K562 (cell line): ENCODE measurements at regions not wholly inside any gene's neighbourhood (a gene's known extent, or its start where the extent isn't known, plus 50 kb on each side); places are given as distances from the start of the nearest gene placed in this dataset.

Experiments
- ATAC-seq: fragments of 200-7000 bp; cut with Tn5 transposase; 3 replicates; pipeline ENCODE4 v1.9.1; 2020; ENCODE audit warnings: moderate library complexity
- BruUV-seq: library from RNA; stranded (reverse); fragments of 400-500 nt; replicated peaks from 2 replicates; lab custom pipeline; 2021; lab: Mats Ljungman, UMichigan
- CTCF ChIA-PET: fragments of 300-600 bp; formaldehyde crosslinking; extraction: SDS; loops from one replicate; lab custom pipeline; 2021; ENCODE audit warnings: low intra/inter-chr PET ratio; lab: Yijun Ruan, JAX
- POLR2A ChIA-PET: fragments of 300-600, 350-650 bp; sonication (Branson Sonifier 250); formaldehyde crosslinking; extraction: SDS; loops from one replicate; lab custom pipeline; 2021; ENCODE audit warnings: antibody characterized with exemption, inconsistent platforms; lab: Yijun Ruan, JAX
- DNase-seq, 4 experiments: peaks; one replicate each; pipeline versions ENCODE4 v3.0.0 to v3.0.0-alpha.2; 2011 to 2018; ENCODE audit warnings: low spot score in 3 of 4, mixed read lengths in 3 of 4; ENCODE audit errors: extremely low read depth in 1 of 4
- FAIRE-seq: peaks from 2 replicates; lab custom pipeline; 2011; peaks lifted over from hg19 to GRCh38; lab: Jason Lieb, UNC
- H2AFZ ChIP-seq: 2 replicates; pipeline ENCODE4 v1.6.0; 2011; ENCODE audit warnings: low read depth, low read length, control low read depth, inconsistent platforms
- H3K27ac ChIP-seq: fragments of 200-600 bp; 3 replicates; pipeline ENCODE4 v1.8.0; 2011; ENCODE audit warnings: low read depth, mild to moderate bottlenecking, control low read depth, inconsistent platforms, low read length, moderate library complexity, mixed read lengths; ENCODE audit errors: extremely low read depth
- H3K27me3 ChIP-seq, 2 experiments: fragments of 300-600 bp in 1 of 2; 2 replicates in 1 of 2; 3 replicates in 1 of 2; pipeline versions ENCODE4 v1.6.0 to v1.8.0; 2011; ENCODE audit warnings: inconsistent platforms in 2 of 2, low read length in 2 of 2, mild to moderate bottlenecking in 1 of 2, mixed read lengths in 1 of 2, moderate library complexity in 1 of 2; ENCODE audit not compliant: control insufficient read depth in 2 of 2, insufficient read depth in 2 of 2
- H3K36me3 ChIP-seq: fragments of 300-600 bp; 3 replicates; pipeline ENCODE4 v1.8.0; 2011; ENCODE audit warnings: mild to moderate bottlenecking, low read length, inconsistent platforms; ENCODE audit not compliant: control insufficient read depth, insufficient read depth
- H3K4me1 ChIP-seq, 2 experiments: fragments of 200-600 bp in 1 of 2; replicated peaks in 1 of 2; 2 replicates in 1 of 2; 3 replicates in 1 of 2; pipeline versions ENCODE4 v1.5.1 to v1.8.0; 2011; ENCODE audit warnings: inconsistent platforms in 2 of 2, low read length in 2 of 2, mild to moderate bottlenecking in 1 of 2, mixed read lengths in 1 of 2, moderate library complexity in 1 of 2; ENCODE audit not compliant: control insufficient read depth in 2 of 2, insufficient read depth in 2 of 2
- H3K4me2 ChIP-seq: 2 replicates; pipeline ENCODE4 v1.6.1; 2011; ENCODE audit warnings: low read length, control low read depth, inconsistent platforms, mixed read lengths; ENCODE audit not compliant: insufficient read depth
- H3K4me3 ChIP-seq: fragments of 200-600 bp; sonication (generic), shearing (Covaris generic); 2 replicates; pipeline ENCODE4 v1.5.1; 2016; ENCODE audit warnings: control low read depth, inconsistent platforms
- H3K79me2 ChIP-seq: fragments of 200-600 bp; 3 replicates; pipeline ENCODE4 v1.8.0; 2011; ENCODE audit warnings: low read length, inconsistent platforms; ENCODE audit not compliant: control insufficient read depth, insufficient read depth
- H3K9ac ChIP-seq, 2 experiments: 2 replicates each; pipeline versions ENCODE4 v1.6.0 to v1.6.1; 2011; ENCODE audit warnings: low read depth in 2 of 2, low read length in 2 of 2, control low read depth in 1 of 2, inconsistent platforms in 1 of 2, mild to moderate bottlenecking in 1 of 2, mixed read lengths in 1 of 2; ENCODE audit not compliant: insufficient read depth in 1 of 2
- H3K9me1 ChIP-seq: one replicate; pipeline ENCODE4 v1.6.0; 2011; ENCODE audit warnings: inconsistent platforms, mild to moderate bottlenecking, low read length, moderate library complexity; ENCODE audit not compliant: control insufficient read depth, insufficient read depth
- H3K9me3 ChIP-seq: replicated peaks from 2 replicates; pipeline ENCODE4 v1.5.1; 2011; ENCODE audit warnings: low read depth, low read length, inconsistent platforms; ENCODE audit not compliant: control insufficient read depth, insufficient read depth
- H4K20me1 ChIP-seq: replicated peaks from 2 replicates; pipeline ENCODE4 v1.6.1; 2011; ENCODE audit warnings: low read length, inconsistent platforms, mixed read lengths; ENCODE audit not compliant: control insufficient read depth, insufficient read depth
- CHD4 ChIP-seq: fragments of 200-600 bp; sonication (generic); IDR thresholded peaks from 3 replicates; pipeline ENCODE4 v1.6.1; 2012; ENCODE audit warnings: low read depth, mild to moderate bottlenecking, mixed read lengths, low read length, inconsistent platforms; ENCODE audit not compliant: insufficient read depth, insufficient replicate concordance, poor library complexity, severe bottlenecking
- FOSL1 ChIP-seq: fragments of 200-800 bp; sonication (Bioruptor generic); conservative IDR thresholded peaks from 2 replicates; pipeline ENCODE4 v1.6.1; 2016; ENCODE audit warnings: missing genetic modification characterization, missing compliant biosample characterization
- GATAD2A ChIP-seq: fragments of 450-650 bp; IDR thresholded peaks from 2 replicates; pipeline ENCODE4 v1.6.1; 2017
- HNRNPLL ChIP-seq: fragments of 200-400 bp; formaldehyde crosslinking; IDR thresholded peaks from 2 replicates; pipeline ENCODE4 v1.6.1; 2017; ENCODE audit warnings: low read length, low read depth, mild to moderate bottlenecking; ENCODE audit not compliant: poor library complexity, severe bottlenecking
- NR3C1 ChIP-seq: sonication (generic); formaldehyde crosslinking; IDR thresholded peaks from 2 replicates; pipeline ENCODE4 v1.8.1; 2022; ENCODE audit warnings: missing genetic modification reagents
- PREB ChIP-seq: sonication (generic); formaldehyde crosslinking; IDR thresholded peaks from 2 replicates; pipeline ENCODE4 v1.8.1; 2023; ENCODE audit warnings: mild to moderate bottlenecking, missing genetic modification reagents
- WGBS: fragments of 100-300 bp; shearing (Covaris generic); methylation state at CpG from one replicate; pipeline ENCODE4 v1.1.6; 2016; ENCODE audit warnings: low coverage, mixed read lengths; ENCODE audit not compliant: insufficient coverage; ENCODE audit errors: missing lambda C conversion rate; 5-methylcytosine and 5-hydroxymethylcytosine counted together
- in situ Hi-C: fragments of 300-500 bp; cut with MboI; formaldehyde crosslinking; loops from 4 replicates; pipeline ENCODE4 v1.15.0; 2018; ENCODE audit warnings: inconsistent platforms, mixed read lengths
- intact Hi-C: fragments of 100-400 bp; cut with micrococcal nuclease; formaldehyde crosslinking; loops from 2 replicates; pipeline ENCODE4 v1.14.2; 2022

- H3K9ac ChIP-seq: no peak overlapping the region
- no peak for TF ChIP-seq PREB (CRISPR knock-in tag)
- TF ChIP-seq, all 486 proteins: peak for 0
- ATAC-seq (no peak), FAIRE-seq (no peak), DNase-seq (no peak)
- CTCF ChIA-PET: no interaction called here
- H3K4me3 ChIP-seq: no peak overlapping the region
- no peaks in the 10 kb centered on the region for H4K20me1 ChIP-seq
- no peaks in the 10 kb centered on the region for H3K9me3 ChIP-seq
- in situ Hi-C loops: no loop called here
- H3K27ac ChIP-seq: no peak overlapping the region
- intact Hi-C loops: no loop called here
- H3K9me1 ChIP-seq: no peaks in the 10 kb centered on the region
- BruUV-seq: no TSS peak
- peaks cover 2 to 9% of the 10 kb centered on the region in 2 experiments; a peak in 3 of 5 replicates for H3K27me3 ChIP-seq
- POLR2A ChIA-PET: no interaction called here
- no peaks in the 10 kb centered on the region for H3K79me2 ChIP-seq
- H3K4me2 ChIP-seq: no peak overlapping the region
- H2AFZ ChIP-seq: no peak overlapping the region
- no peaks in the 10 kb centered on the region for H3K36me3 ChIP-seq
- H3K4me1 ChIP-seq: no peaks in the 10 kb centered on the region
- 3% methylated on average over 3 of the region's 3 CpGs for WGBS
Measured at GRCh38 chr10:63055705-63056104, 77.4 kb upstream of the NRBF2 start.

- Histone ChIP-seq H3K9ac (no peak overlapping the region), H3K9me1 (no peaks in the 10 kb centered on the region), H3K4me2 (no peak overlapping the region), H3K4me3 (no peak overlapping the region), H3K79me2 (no peaks in the 10 kb centered on the region), H3K27me3 (peaks cover 2 to 9% of the 10 kb centered on the region in 2 experiments; a peak in 3 of 5 replicates), H2AFZ (no peak overlapping the region), H3K36me3 (no peaks in the 10 kb centered on the region), H3K4me1 (no peaks in the 10 kb centered on the region), H4K20me1 (no peaks in the 10 kb centered on the region), H3K27ac (no peak overlapping the region), H3K9me3 (no peaks in the 10 kb centered on the region)
- in situ Hi-C loops (no loop called here), intact Hi-C loops (no loop called here)
- DNase-seq (no peak), ATAC-seq (no peak), FAIRE-seq (no peak)
- BruUV-seq: no TSS peak
- TF ChIP-seq CHD4 (no peak), GATAD2A (no peak), HNRNPLL (no peak), NR3C1 (no peak), FOSL1 (tag) (peak; percentile 39; the same call in 1 of the 2 replicates)
- POLR2A ChIA-PET: no interaction called here
- CTCF ChIA-PET: no interaction called here
Measured at GRCh38 chr10:63054889-63055611, 78.1 kb upstream of the NRBF2 start.
